Keratinocyte (primary cell): ENCODE measurements at regions not wholly inside any gene's neighbourhood (a gene's known extent, or its start where the extent isn't known, plus 50 kb on each side); places are given as distances from the start of the nearest gene placed in this dataset.
"Not testable (repeated sequence)": the region's sequence is repeated elsewhere in the genome, so short reads cannot be mapped to it uniquely, and the experiment has no call there.

Source experiments
- DNase-seq: peaks from one replicate; pipeline ENCODE4 v3.0.0-alpha.2; 2011; ENCODE audit warnings: low read depth, missing footprints, low spot score
- FAIRE-seq: peaks from 2 replicates; lab custom pipeline; 2011; peaks lifted over from hg19 to GRCh38; lab: Jason Lieb, UNC
- H2AFZ ChIP-seq: 2 replicates; pipeline ENCODE4 v1.6.0; 2012; ENCODE audit warnings: low read length, control low read depth, inconsistent platforms; ENCODE audit not compliant: control insufficient read depth
- H3K27ac ChIP-seq: 2 replicates; pipeline ENCODE4 v1.5.1; 2011; ENCODE audit warnings: low read length; ENCODE audit not compliant: control insufficient read depth, insufficient read depth
- H3K27me3 ChIP-seq: 3 replicates; pipeline ENCODE4 v1.6.0; 2011; ENCODE audit warnings: low read length; ENCODE audit not compliant: control insufficient read depth, insufficient read depth; ENCODE audit errors: extremely low read depth
- H3K36me3 ChIP-seq, 2 experiments: 2 replicates in 1 of 2; 3 replicates in 1 of 2; pipeline ENCODE4 v1.5.1; 2011; ENCODE audit warnings: low read length in 2 of 2, mild to moderate bottlenecking in 1 of 2; ENCODE audit not compliant: control insufficient read depth in 2 of 2, insufficient read depth in 2 of 2; ENCODE audit errors: extremely low read depth in 1 of 2
- H3K4me1 ChIP-seq: 3 replicates; pipeline ENCODE4 v1.5.1; 2011; ENCODE audit warnings: low read length; ENCODE audit not compliant: control insufficient read depth, insufficient read depth; ENCODE audit errors: extremely low read depth
- H3K4me2 ChIP-seq: 3 replicates; pipeline ENCODE4 v1.6.0; 2011; ENCODE audit warnings: low read depth, low read length; ENCODE audit not compliant: control insufficient read depth, insufficient read depth; ENCODE audit errors: extremely low read depth
- H3K4me3 ChIP-seq, 3 experiments: fragments of 200-600 bp in 1 of 3; sonication (generic) in 1 of 3; 2 replicates in 2 of 3; 3 replicates in 1 of 3; pipeline ENCODE4 v1.5.1; 2011 to 2016; ENCODE audit warnings: low read length in 3 of 3, mild to moderate bottlenecking in 3 of 3, control low read depth in 2 of 3, inconsistent platforms in 1 of 3, low read depth in 1 of 3, mixed read lengths in 1 of 3, mixed run types in 1 of 3, moderate library complexity in 1 of 3; ENCODE audit not compliant: control insufficient read depth in 2 of 3, insufficient read depth in 2 of 3; ENCODE audit errors: extremely low read depth in 1 of 3
- H3K79me2 ChIP-seq: 2 replicates; pipeline ENCODE4 v1.6.0; 2012; ENCODE audit warnings: low read length; ENCODE audit not compliant: control insufficient read depth, insufficient read depth
- H3K9ac ChIP-seq: 3 replicates; pipeline ENCODE4 v1.6.0; 2011; ENCODE audit warnings: low read length; ENCODE audit not compliant: control insufficient read depth, insufficient read depth; ENCODE audit errors: extremely low read depth
- H3K9me1 ChIP-seq: 3 replicates; pipeline ENCODE4 v1.6.0; 2011; ENCODE audit warnings: low read length; ENCODE audit not compliant: control insufficient read depth, insufficient read depth; ENCODE audit errors: extremely low read depth
- H3K9me3 ChIP-seq: 2 replicates; pipeline ENCODE4 v1.5.1; 2012; ENCODE audit warnings: low read depth, low read length; ENCODE audit not compliant: control insufficient read depth
- H4K20me1 ChIP-seq: 3 replicates; pipeline ENCODE4 v1.6.0; 2011; ENCODE audit warnings: low read length; ENCODE audit not compliant: control insufficient read depth, insufficient read depth; ENCODE audit errors: extremely low read depth
- CTCF ChIP-seq, 3 experiments: IDR thresholded peaks in 1 of 3; conservative IDR thresholded peaks in 1 of 3; optimal IDR thresholded peaks in 1 of 3; 2 replicates in 2 of 3; 3 replicates in 1 of 3; pipeline versions ENCODE3 to v1.5.1; 2011; ENCODE audit warnings: low read length in 3 of 3, mild to moderate bottlenecking in 3 of 3, moderate library complexity in 2 of 3, control low read depth in 1 of 3, inconsistent platforms in 1 of 3; ENCODE audit not compliant: insufficient read depth in 2 of 3; ENCODE audit errors: extremely low read depth in 1 of 3
- EZH2 ChIP-seq: IDR thresholded peaks from one replicate; pipeline ENCODE4 v1.6.1; 2012; ENCODE audit warnings: inconsistent platforms, mild to moderate bottlenecking, low read length, moderate library complexity
- dilution Hi-C: fragments of 300-500 bp; cut with MboI; formaldehyde crosslinking; loops from one replicate; pipeline ENCODE4 v1.7.0; 2020; ENCODE audit warnings: low sequenced_read_pairs; ENCODE audit not compliant: extremely low pct_ligation_motif_present

- Histone ChIP-seq H3K9me3 (no peaks in the 10 kb centered on the region), H3K4me3 (no peak overlapping the region), H4K20me1 (no peaks in the 10 kb centered on the region), H3K4me2 (peak overlapping the region; percentile 0), H3K36me3 (no peaks in the 10 kb centered on the region), H3K79me2 (no peaks in the 10 kb centered on the region), H3K27ac (peak overlapping the region; percentile 7), H3K4me1 (peaks cover 55% of the 10 kb centered on the region), H3K9ac (no peak overlapping the region), H2AFZ (no peak overlapping the region), H3K27me3 (no peaks in the 10 kb centered on the region), H3K9me1 (no peaks in the 10 kb centered on the region)
- FAIRE-seq (no peak), DNase-seq (no peak)
- dilution Hi-C loops: no loop called here
- TF ChIP-seq EZH2 (no peak), CTCF (optimal IDR thresholded peaks at IDR 0.05 in 1 of 3, IDR thresholded peaks at IDR 0.05 in 1 of 3, conservative IDR thresholded peaks at IDR 0.05 in 1 of 3; ENCODE audit: extremely low read depth in 1 of 3, insufficient read depth in 2 of 3, low read length in 3 of 3) (no peak)
These were observed 176.2 kb downstream of the PHLDA1 start for GRCh38 chr12:75855360-75855759.

GRCh38 chr12:75854681-75855309 lies 176.8 kb downstream of the PHLDA1 start:
- DNase-seq (no peak), FAIRE-seq (peak; percentile 78)
- no peaks in the 10 kb centered on the region for H3K9me1 ChIP-seq
- no peaks in the 10 kb centered on the region for H3K9me3 ChIP-seq
- H3K4me3 ChIP-seq: peak overlapping the region in 1 of 3 experiments; percentile 17
- H4K20me1 ChIP-seq: no peaks in the 10 kb centered on the region
- no peaks in the 10 kb centered on the region for H3K27me3 ChIP-seq
- peak overlapping the region; percentile 0 for H3K4me2 ChIP-seq
- H2AFZ ChIP-seq: no peak overlapping the region
- TF ChIP-seq EZH2: no peak
- dilution Hi-C loops: no loop called here
- no peaks in the 10 kb centered on the region for H3K36me3 ChIP-seq
- H3K9ac ChIP-seq: peak overlapping the region; percentile 8
- peak overlapping the region; percentile 7 for H3K27ac ChIP-seq
- no peaks in the 10 kb centered on the region for H3K79me2 ChIP-seq
- peaks cover 55% of the 10 kb centered on the region for H3K4me1 ChIP-seq

DNA sequence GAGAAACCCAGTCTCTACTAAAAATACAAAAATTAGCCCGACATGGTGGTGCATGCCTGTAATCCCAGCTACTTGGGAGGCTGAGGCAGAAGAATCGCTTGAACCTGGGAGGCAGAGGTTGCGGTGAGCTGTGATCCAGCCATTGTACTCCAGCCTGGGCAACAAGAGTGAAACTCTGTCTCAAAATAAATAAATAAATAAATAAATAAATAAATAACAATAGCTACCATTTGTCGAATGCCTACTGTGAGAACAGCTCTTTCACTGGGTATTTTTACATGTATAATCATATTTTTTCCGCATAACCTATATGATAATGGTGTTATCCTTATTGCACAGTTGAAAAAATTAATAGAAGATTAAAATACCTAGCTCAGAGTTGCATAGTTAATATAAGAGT lies 177.4 kb downstream of the PHLDA1 start:
- H3K36me3 ChIP-seq, H3K4me3 ChIP-seq, H3K9me1 ChIP-seq, H3K9me3 ChIP-seq, FAIRE-seq, H3K27me3 ChIP-seq, H2AFZ ChIP-seq, H3K4me2 ChIP-seq, H3K79me2 ChIP-seq, H3K9ac ChIP-seq, dilution Hi-C loops, DNase-seq, H4K20me1 ChIP-seq: not testable (repeated sequence)
- Histone ChIP-seq H3K4me1 (peaks cover 56% of the 10 kb centered on the region), H3K27ac (peak overlapping the region; percentile 7)
